PC-9 (cell line): ENCODE measurements at regions not wholly inside any gene's neighbourhood (a gene's known extent, or its start where the extent isn't known, plus 50 kb on each side); places are given as distances from the start of the nearest gene placed in this dataset.
A peak's percentile ranks its signal among the peaks of the same experiment; 100 is the strongest.
"Not testable (repeated sequence)": the region's sequence is repeated elsewhere in the genome, so short reads cannot be mapped to it uniquely, and the experiment has no call there.

ENCODE experiments used
- BruUV-seq: library from RNA; stranded (reverse); fragments of 400-500 nt; replicated peaks from 2 replicates; lab custom pipeline; 2021; lab: Mats Ljungman, UMichigan
- CTCF ChIA-PET: fragments of 300-600 bp; sonication (Branson Sonifier 250); formaldehyde crosslinking; loops from one replicate; lab custom pipeline; 2022; ENCODE audit warnings: antibody characterized with exemption; lab: Charles Lee
- POLR2A ChIA-PET: fragments of 300-600 bp; sonication (Branson Sonifier 250); formaldehyde crosslinking; loops from one replicate; lab custom pipeline; 2022; ENCODE audit warnings: antibody characterized with exemption; ENCODE audit not compliant: unreplicated experiment; lab: Charles Lee
- DNase-seq, 2 experiments: peaks; one replicate each; pipeline versions ENCODE4 v3.0.0 to v3.0.0-alpha.2; 2015 to 2022; ENCODE audit warnings: mixed read lengths in 1 of 2
- H2AFZ ChIP-seq: fragments of 200-600 bp; sonication (generic); 2 replicates; pipeline ENCODE4 v1.8.1; 2017; ENCODE audit warnings: antibody characterized with exemption
- H3F3A ChIP-seq: fragments of 200-600 bp; sonication (generic); 2 replicates; pipeline ENCODE4 v1.8.1; 2017; ENCODE audit warnings: antibody characterized with exemption, mild to moderate bottlenecking, low read depth; ENCODE audit not compliant: insufficient read depth
- H3K27ac ChIP-seq: fragments of 200-600 bp; sonication (generic); 2 replicates; pipeline ENCODE4 v1.6.1; 2016; ENCODE audit warnings: mixed run types
- H3K27me3 ChIP-seq: fragments of 200-600 bp; sonication (generic); 2 replicates; pipeline ENCODE4 v1.6.1; 2016; ENCODE audit warnings: low read depth, mixed run types; ENCODE audit not compliant: insufficient read depth
- H3K36me3 ChIP-seq: fragments of 200-600 bp; sonication (generic); 2 replicates; pipeline ENCODE4 v1.6.1; 2016; ENCODE audit warnings: low read depth, mixed run types
- H3K4me1 ChIP-seq: fragments of 200-600 bp; sonication (generic); replicated peaks from 2 replicates; pipeline ENCODE4 v1.6.1; 2016; ENCODE audit warnings: mixed run types; ENCODE audit not compliant: insufficient read depth
- H3K4me2 ChIP-seq: fragments of 200-600 bp; sonication (generic); 2 replicates; pipeline ENCODE4 v1.6.1; 2017; ENCODE audit warnings: mixed run types
- H3K4me3 ChIP-seq: fragments of 200-600 bp; sonication (generic); 2 replicates; pipeline ENCODE4 v1.6.1; 2016; ENCODE audit warnings: mixed run types
- H3K79me2 ChIP-seq: fragments of 200-600 bp; sonication (generic); 2 replicates; pipeline ENCODE4 v1.6.1; 2017; ENCODE audit warnings: low read depth, mixed run types
- H3K9me2 ChIP-seq: fragments of 200-600 bp; sonication (generic); 2 replicates; pipeline ENCODE4 v1.8.1; 2017; ENCODE audit warnings: mild to moderate bottlenecking; ENCODE audit not compliant: insufficient read depth
- H3K9me3 ChIP-seq: fragments of 200-600 bp; sonication (generic); 2 replicates; pipeline ENCODE4 v1.8.1; 2016; ENCODE audit warnings: low read depth; ENCODE audit not compliant: insufficient read depth
- H4K20me1 ChIP-seq: fragments of 200-600 bp; sonication (generic); 2 replicates; pipeline ENCODE4 v1.8.1; 2017; ENCODE audit not compliant: insufficient read depth
- CTCF ChIP-seq: fragments of 200-600 bp; sonication (generic); conservative IDR thresholded peaks from 2 replicates; pipeline ENCODE4 v1.6.1; 2017; ENCODE audit warnings: mixed run types, antibody characterized with exemption, mild to moderate bottlenecking, moderate library complexity
- EZH2 ChIP-seq: fragments of 200-600 bp; sonication (generic); IDR thresholded peaks from 2 replicates; pipeline ENCODE4 v1.8.0; 2017; ENCODE audit warnings: antibody characterized with exemption, low read depth
- intact Hi-C: fragments of 100-400 bp; cut with micrococcal nuclease; formaldehyde crosslinking; loops from one replicate; pipeline ENCODE4 v1.10.0; 2022; ENCODE audit not compliant: unreplicated experiment

GRCh38 chr3:30476368-30477084, 129.9 kb upstream of the TGFBR2 start:
- peak in 1 of 2 experiments; percentile 62 for DNase-seq
- POLR2A ChIA-PET, result no interaction called here

GRCh38 chr3:30477149-30477921, 129.1 kb upstream of the TGFBR2 start:
- Histone ChIP-seq H3K4me3 (no peak overlapping the region), H3F3A (no peaks in the 10 kb centered on the region), H4K20me1 (no peaks in the 10 kb centered on the region), H3K4me1 (peaks cover 9% of the 10 kb centered on the region; the same call in 1 of the 2 replicates), H3K27me3 (no peaks in the 10 kb centered on the region), H3K9me3 (no peaks in the 10 kb centered on the region), H3K4me2 (no peak overlapping the region), H3K27ac (no peak overlapping the region), H3K9me2 (no peaks in the 10 kb centered on the region), H3K79me2 (no peaks in the 10 kb centered on the region), H3K36me3 (no peaks in the 10 kb centered on the region), H2AFZ (no peak overlapping the region)
- POLR2A ChIA-PET, result no interaction called here
- TF ChIP-seq EZH2 (no peak), CTCF (no peak)
- CTCF ChIA-PET, result no interaction called here
- no TSS peak for BruUV-seq
- DNase-seq, result no peak
- intact Hi-C loops, result loop anchor here (5.0 kb wide), 1 partner anchor 60 kb away; no protein-coding TSS in a partner anchor

More at GRCh38 chr3:30476368-30477084, 129.9 kb upstream of the TGFBR2 start:
- CTCF ChIA-PET, result no interaction called here
- no peaks in the 10 kb centered on the region for H3K36me3 ChIP-seq
- no peaks in the 10 kb centered on the region for H3K9me3 ChIP-seq
- BruUV-seq, result no TSS peak
- no peak for TF ChIP-seq EZH2
- H3K9me2 ChIP-seq, result no peaks in the 10 kb centered on the region
- intact Hi-C loops, result loop anchor here (5.0 kb wide), 1 partner anchor 61 kb away; no protein-coding TSS in a partner anchor
- H3K4me3 ChIP-seq, result no peak overlapping the region
- peaks cover 9% of the 10 kb centered on the region; the same call in 1 of the 2 replicates for H3K4me1 ChIP-seq
- H3K4me2 ChIP-seq, result no peak overlapping the region
- no peaks in the 10 kb centered on the region for H3K27me3 ChIP-seq
- no peak overlapping the region for H3K27ac ChIP-seq
- H4K20me1 ChIP-seq, result no peaks in the 10 kb centered on the region
- H2AFZ ChIP-seq, result no peak overlapping the region
- no peaks in the 10 kb centered on the region for H3F3A ChIP-seq
- H3K79me2 ChIP-seq, result no peaks in the 10 kb centered on the region

GRCh38 chr3:30479737-30480136, 126.7 kb upstream of the TGFBR2 start:
- BruUV-seq, H3K36me3 ChIP-seq, H3K27me3 ChIP-seq, H3K4me2 ChIP-seq, H3K79me2 ChIP-seq, H3K27ac ChIP-seq, H3K9me2 ChIP-seq, H3K9me3 ChIP-seq, H3F3A ChIP-seq, H3K4me3 ChIP-seq, DNase-seq, H4K20me1 ChIP-seq, CTCF ChIA-PET, POLR2A ChIA-PET, H2AFZ ChIP-seq, H3K4me1 ChIP-seq: not testable (repeated sequence)
- intact Hi-C loops, result loop anchor here (5.0 kb wide), 1 partner anchor 58 kb away; no protein-coding TSS in a partner anchor

- H3K9me2 ChIP-seq, intact Hi-C loops, H3K36me3 ChIP-seq, H3K4me1 ChIP-seq, H2AFZ ChIP-seq, H4K20me1 ChIP-seq, H3K4me2 ChIP-seq, H3K27ac ChIP-seq, CTCF ChIA-PET, H3K4me3 ChIP-seq, H3K27me3 ChIP-seq, H3K9me3 ChIP-seq, H3F3A ChIP-seq, POLR2A ChIA-PET, DNase-seq, BruUV-seq, H3K79me2 ChIP-seq: not testable (repeated sequence)
Observed at GRCh38 chr3:30480156-30480555, 126.2 kb upstream of the TGFBR2 start.
